MM.1S (cell line): ENCODE measurements at regions not wholly inside any gene's neighbourhood (a gene's known extent, or its start where the extent isn't known, plus 50 kb on each side); places are given as distances from the start of the nearest gene placed in this dataset.

Source experiments
- CTCF ChIP-seq: fragments of 300-600 bp; sonication (generic); IDR thresholded peaks from 2 replicates; pipeline ENCODE4 v1.5.1; 2016; ENCODE audit warnings: antibody characterized with exemption, low read length, mixed read lengths
- EZH2 ChIP-seq: fragments of 300-600 bp; sonication (generic); optimal IDR thresholded peaks from 2 replicates; pipeline ENCODE3; 2017; ENCODE audit warnings: low read depth, mild to moderate bottlenecking, antibody characterized with exemption, low read length, mixed read lengths

DNA sequence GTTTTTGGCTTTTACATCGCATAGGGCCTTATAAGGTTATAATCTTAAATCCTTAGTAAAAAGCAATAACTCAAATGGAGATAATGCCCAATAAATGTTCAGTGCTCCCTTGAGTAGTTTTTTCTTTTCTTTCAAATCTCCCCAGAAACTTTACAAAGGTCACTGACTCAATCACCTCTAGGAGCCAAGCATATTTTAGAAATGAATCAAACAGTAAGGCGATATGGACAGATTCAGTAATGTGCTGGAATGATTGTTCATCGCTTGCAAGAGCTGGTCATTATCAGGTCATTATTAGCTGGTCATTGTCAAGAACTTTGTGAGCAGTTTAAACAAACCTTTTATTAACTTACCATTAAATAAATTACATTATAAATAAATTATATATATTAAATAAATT is 130.4 kb upstream of the SLIT3 start:
- no peak for TF ChIP-seq CTCF
- TF ChIP-seq EZH2 = no peak
